Skin epidermis (tissue), 12 donors: ENCODE measurements at regions not wholly inside any gene's neighbourhood (a gene's known extent, or its start where the extent isn't known, plus 50 kb on each side); places are given as distances from the start of the nearest gene placed in this dataset.
"Not testable (repeated sequence)": the region's sequence is repeated elsewhere in the genome, so short reads cannot be mapped to it uniquely, and the experiment has no call there.

ENCODE experiments used
- H3K27ac ChIP-seq, 21 experiments: fragments of 200-600 bp; sonication (generic) in 11 of 21; one replicate each; pipeline ENCODE4 v1.5.0; 2020; ENCODE audit warnings: mild to moderate bottlenecking in 3 of 21, inconsistent platforms in 2 of 21, moderate library complexity in 2 of 21
- H3K4me3 ChIP-seq, 7 experiments: fragments of 200-600 bp; sonication (generic) in 2 of 7; one replicate each; pipeline ENCODE4 v1.5.0; 2020; ENCODE audit warnings: inconsistent platforms in 2 of 7, mild to moderate bottlenecking in 2 of 7, moderate library complexity in 1 of 7

DNA sequence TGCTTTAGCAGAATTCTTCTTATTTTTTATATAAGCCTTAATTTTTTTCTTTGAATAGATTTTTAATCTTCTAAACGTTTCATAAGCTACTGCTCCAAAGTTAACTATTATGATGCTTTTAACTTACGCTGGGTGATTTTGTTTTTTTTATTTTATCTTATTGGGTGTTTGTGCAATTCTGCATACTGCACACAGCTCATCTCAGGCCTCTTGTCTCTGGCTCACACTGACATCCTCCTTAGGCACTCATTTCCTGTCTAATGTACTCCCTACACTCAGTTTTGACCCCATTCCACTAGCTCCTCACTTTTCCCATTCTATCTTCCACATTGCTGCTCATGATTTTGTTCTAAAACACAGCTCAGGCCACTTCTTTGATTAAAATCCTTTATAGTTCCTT lies 111.9 kb upstream of the MAP9 start:
- no peak overlapping the region for H3K27ac ChIP-seq
- no peak overlapping the region for H3K4me3 ChIP-seq

- Histone ChIP-seq H3K4me3 (no peak overlapping the region), H3K27ac (no peak overlapping the region)
Measured at GRCh38 chr4:155487210-155487609, 110.4 kb upstream of the MAP9 start.

DNA sequence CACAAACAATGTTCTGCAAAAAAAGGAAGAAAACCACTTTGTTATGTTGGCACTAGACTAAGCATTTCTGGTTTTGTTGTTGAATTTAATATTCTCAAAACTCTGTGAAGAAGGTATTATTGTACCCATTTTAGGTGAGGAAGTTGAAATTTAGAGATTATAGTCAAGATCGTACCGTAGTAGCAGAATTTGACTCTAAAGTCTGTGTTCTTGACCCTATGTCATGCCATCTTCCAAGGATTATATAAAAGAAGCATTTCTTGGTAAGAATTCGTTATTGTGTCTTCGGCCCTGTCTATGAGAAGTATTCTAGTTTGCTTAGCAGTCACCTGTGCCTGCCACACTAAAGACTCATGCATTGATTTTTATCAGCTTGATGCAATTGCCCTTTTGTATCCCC lies 104.4 kb upstream of the MAP9 start:
- Histone ChIP-seq H3K27ac (no peak overlapping the region), H3K4me3 (no peak overlapping the region)

DNA sequence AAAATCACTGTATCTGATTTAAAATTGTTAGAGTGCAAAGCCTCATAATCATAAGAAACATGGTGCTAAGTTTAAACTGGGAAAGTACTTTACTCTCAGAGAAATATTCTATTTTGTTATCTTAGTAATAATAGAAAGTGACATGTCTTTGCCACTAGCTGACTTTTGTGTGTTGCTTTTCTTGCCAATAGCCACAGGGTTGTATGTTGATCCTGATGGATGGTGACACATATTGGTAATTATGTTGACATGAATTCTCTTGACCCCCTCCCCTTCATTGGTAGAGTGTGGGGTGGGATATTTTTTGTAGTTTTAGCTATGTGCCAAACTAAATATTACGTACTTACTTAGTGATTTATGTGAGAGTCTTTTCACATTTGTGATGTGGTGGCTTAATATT lies 103.1 kb upstream of the MAP9 start:
- Histone ChIP-seq H3K27ac (no peak overlapping the region), H3K4me3 (no peak overlapping the region)

- no peak overlapping the region for H3K27ac ChIP-seq
- no peak overlapping the region for H3K4me3 ChIP-seq
Measured at GRCh38 chr4:155478336-155478835, 101.6 kb upstream of the MAP9 start.

DNA sequence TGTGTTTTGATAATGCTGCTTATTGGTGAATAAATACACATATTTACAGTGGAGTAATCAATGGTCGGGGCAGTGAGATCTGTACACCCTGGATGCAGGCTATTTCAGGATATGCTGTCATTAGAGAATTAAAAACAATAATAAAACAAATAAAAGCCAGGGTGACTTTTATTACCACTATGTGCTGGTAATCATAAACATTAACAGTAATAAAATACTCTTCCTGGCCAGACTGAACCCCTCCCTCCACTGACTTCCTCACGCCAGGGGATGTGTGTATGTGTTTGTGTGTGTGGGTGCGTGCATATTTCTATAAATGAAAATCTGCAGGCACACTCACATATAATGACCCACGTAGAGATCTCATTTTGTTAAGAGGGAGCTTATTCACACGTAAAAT lies 98.0 kb upstream of the MAP9 start:
- H3K27ac ChIP-seq: no peak overlapping the region
- H3K4me3 ChIP-seq: no peak overlapping the region

GRCh38 chr4:155473420-155474095 lies 96.8 kb upstream of the MAP9 start:
- no peak overlapping the region for H3K4me3 ChIP-seq

DNA sequence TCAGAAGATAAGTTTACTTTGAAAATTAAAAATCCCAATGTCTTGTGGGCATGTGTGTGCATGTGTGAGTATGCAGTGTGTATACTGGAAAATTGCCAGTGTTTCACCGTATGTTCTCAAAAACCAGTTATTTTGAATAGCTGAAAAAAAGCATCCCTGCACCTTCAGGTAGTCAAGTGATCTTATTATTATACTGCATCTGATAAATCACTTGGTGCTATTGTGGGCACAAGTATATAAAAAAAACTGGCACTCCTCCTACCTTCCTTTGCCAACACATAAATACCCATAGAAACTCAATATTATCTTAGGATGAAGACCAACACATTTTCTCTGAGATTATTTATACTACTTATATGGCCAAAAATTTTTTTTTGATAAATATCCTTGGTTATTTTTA lies 91.5 kb upstream of the MAP9 start:
- H3K4me3 ChIP-seq: no peak overlapping the region
- no peak overlapping the region for H3K27ac ChIP-seq

More at GRCh38 chr4:155473420-155474095, 96.8 kb upstream of the MAP9 start:
- H3K27ac ChIP-seq: no peak overlapping the region

GRCh38 chr4:155450676-155451075 lies 73.9 kb upstream of the MAP9 start:
- no peak overlapping the region for H3K27ac ChIP-seq
- H3K4me3 ChIP-seq: no peak overlapping the region

DNA sequence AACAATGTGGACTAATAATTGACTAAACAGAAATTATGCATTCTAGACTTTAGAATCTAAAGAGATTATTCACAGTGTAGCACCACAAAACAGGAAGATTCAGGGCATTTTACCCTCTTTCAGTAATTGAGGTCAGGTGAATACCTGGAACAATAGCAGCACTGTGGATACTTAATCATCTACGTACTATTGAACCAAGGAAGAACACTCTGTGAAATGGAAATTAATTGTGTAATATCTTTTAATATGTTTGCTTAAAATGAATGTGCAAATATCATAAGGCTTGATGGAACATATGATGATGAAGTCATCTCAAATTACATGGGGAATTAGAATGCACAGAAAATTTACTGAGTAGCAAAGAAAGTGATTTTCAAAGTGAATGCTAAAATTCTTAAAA lies 68.5 kb upstream of the MAP9 start:
- Histone ChIP-seq H3K4me3 (no peak overlapping the region), H3K27ac (no peak overlapping the region)

DNA sequence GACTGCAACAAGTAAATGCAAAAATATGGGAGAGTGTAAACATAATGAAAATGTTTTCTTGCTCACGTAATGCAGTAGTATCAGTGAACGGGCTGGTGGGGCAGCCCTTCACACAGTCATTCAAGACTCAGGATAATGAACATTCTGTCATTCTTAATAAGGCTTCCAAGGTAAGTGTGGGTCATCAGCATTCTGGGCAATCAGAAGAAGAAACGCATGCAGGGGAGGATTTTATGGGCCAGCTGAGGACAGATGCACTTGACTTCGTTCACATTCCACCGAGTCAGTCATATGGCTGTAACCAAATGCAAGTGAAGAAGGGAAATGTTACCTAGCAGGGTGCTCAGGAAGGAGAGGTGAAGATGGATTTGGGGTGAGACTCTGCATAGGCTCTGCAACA lies 68.0 kb upstream of the MAP9 start:
- no peak overlapping the region for H3K27ac ChIP-seq
- no peak overlapping the region for H3K4me3 ChIP-seq

GRCh38 chr4:155442267-155443105 lies 65.7 kb upstream of the MAP9 start:
- peak overlapping the region in 3 of 21 experiments; percentile 2 to 39 (median 38) for H3K27ac ChIP-seq
- no peak overlapping the region for H3K4me3 ChIP-seq

DNA sequence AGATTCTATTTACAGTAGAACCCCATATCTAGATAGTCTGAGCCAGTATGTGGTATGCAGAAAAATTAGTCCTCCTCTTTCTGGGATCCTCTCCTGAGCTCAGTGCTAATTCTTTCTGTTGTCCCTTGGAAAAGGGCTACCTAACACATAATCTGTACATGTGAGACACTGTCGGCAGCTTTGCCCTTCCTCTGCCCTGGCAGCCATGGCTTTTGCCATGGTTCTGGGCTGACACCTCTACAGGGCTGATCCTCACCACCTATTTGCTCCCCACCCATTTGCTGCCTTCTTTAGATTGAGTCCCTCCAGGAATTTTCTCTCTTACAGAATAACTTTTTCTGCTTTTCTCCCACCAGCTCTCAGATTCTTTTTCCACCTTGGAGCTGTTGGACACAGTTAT lies 64.7 kb upstream of the MAP9 start:
- Histone ChIP-seq H3K4me3 (no peak overlapping the region), H3K27ac (no peak overlapping the region)

GRCh38 chr4:155439760-155440159 lies 63.0 kb upstream of the MAP9 start:
- not testable (repeated sequence) for H3K27ac ChIP-seq, H3K4me3 ChIP-seq

GRCh38 chr4:155434904-155435303 lies 58.1 kb upstream of the MAP9 start:
- Histone ChIP-seq H3K27ac (no peak overlapping the region), H3K4me3 (no peak overlapping the region)

GRCh38 chr4:155434366-155434765 lies 57.6 kb upstream of the MAP9 start:
- Histone ChIP-seq H3K4me3 (no peak overlapping the region), H3K27ac (no peak overlapping the region)

DNA sequence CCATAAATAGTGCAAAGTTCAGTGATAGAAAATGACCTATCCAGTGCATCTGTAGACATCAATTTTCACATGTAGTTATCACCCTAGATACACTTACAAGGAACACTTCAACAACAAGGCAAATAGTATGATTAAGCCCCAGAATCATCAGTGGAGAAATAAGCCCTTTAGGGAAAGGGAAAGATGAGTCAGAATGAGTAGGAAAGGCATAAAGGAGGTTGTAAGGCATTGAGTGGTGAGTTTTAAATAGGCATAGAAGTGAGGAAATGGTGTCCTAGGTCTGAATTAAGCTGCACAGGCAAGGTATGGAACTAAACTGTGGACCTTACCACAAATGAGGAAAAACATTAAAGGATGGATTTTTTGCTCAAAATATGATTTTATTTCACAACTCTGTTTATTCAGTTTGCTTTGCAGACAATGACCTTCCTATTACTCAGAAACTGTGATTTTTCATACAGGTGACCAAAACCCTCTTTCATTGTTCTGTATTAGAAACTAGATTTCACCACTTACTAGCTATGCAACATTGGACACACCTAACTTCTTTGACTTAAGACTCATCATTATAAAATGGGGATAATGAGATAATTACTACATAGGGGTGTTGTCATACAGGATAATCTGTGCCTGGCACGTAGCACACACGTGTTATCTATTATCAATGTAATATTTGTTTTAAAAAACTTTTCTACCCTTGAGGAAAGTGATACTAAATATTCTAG lies 57.0 kb upstream of the MAP9 start:
- no peak overlapping the region for H3K4me3 ChIP-seq
- H3K27ac ChIP-seq: no peak overlapping the region

DNA sequence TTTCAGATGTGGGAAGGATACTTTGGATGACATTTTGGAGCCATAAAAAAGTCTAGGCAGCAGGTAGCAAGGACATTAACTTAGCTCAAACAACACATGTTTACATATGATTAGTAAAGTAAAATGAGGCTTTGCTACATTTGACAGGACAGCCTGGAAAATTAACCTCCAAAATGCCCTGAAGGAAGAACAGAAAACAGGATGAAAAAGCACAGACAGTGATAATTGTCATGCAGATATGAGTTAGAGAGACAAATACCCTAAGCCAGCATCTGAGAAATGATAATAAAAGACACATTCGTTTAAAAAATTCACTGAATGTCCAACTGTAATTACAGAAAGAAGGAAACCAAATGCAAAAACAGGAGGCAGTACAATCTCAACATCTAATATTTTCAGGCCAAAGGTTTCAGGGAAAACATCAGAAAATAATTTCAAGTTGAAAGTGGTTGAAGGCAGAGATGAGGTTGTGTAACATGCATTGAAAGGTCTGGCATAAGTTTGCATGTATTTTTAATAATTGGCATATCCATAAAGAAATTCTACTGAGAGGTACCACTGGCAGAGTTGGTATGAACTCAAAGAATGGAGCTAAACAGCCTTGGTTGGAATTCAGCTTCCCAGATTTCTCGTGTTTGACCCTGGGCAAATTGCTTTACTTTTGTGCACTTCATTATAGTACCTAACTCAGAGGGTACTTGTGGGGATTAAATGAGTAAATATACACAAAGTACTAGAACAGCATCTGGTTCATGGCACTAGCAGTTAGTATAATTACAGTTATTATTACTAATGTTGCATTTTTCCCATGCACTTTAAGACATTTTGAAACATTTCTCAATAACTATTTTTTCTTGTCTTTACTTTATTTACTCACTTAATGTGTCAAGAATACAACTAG lies 54.4 kb upstream of the MAP9 start:
- Histone ChIP-seq H3K27ac (no peak overlapping the region), H3K4me3 (no peak overlapping the region)

DNA sequence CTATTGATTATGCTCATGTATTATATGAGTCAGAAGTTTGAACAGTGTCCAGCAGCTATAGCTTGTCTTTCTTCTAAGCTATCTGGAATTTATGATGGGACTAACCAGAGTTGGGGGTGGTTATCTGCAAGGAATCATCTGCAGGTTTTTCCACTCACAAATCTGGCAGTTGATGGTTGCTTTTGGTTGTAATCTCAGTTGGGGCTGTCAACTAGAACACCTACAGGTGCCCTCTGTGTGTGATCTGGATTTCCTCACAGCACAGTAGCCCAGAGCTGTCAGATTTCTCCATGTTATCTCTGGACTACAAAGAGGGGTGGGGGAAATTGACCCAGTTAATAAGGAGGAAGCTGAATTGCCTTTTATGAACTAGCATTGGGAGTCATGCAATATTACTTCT lies 51.4 kb upstream of the MAP9 start:
- no peak overlapping the region for H3K27ac ChIP-seq

DNA sequence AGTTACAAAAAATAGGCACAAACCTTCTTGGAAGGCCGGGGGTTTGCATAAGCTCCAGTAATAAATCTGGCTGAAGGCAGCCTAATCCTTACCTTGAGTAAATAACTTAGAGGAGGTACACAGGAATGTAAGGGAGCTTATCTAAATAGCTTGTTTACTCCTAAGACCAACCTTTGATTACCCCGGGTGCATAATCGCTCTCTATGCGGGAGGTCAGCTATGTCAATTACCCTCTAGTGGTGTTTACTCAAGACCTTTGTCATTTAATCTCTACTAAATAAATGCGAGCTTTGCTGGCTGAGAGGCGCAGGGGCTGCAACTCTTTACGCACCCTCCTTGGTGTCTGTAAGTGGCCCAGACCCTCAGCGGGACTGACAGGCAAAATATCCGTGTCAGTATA lies 50.2 kb upstream of the MAP9 start:
- no peak overlapping the region for H3K27ac ChIP-seq
- H3K4me3 ChIP-seq: no peak overlapping the region

More for the DNA sequence above, 51.4 kb upstream of the MAP9 start:
- H3K4me3 ChIP-seq: no peak overlapping the region
